Hepatocyte (in vitro differentiated cells): ENCODE measurements at regions not wholly inside any gene's neighbourhood (a gene's known extent, or its start where the extent isn't known, plus 50 kb on each side); places are given as distances from the start of the nearest gene placed in this dataset.
A peak's percentile ranks its signal among the peaks of the same experiment; 100 is the strongest.

ENCODE experiments used
- DNase-seq: peaks from one replicate; pipeline ENCODE4 v3.0.0-alpha.2; 2016; ENCODE audit warnings: low spot score
- H2AFZ ChIP-seq: fragments of 200-600 bp; sonication (generic); 2 replicates; pipeline ENCODE4 v1.6.0; 2016; ENCODE audit warnings: antibody characterized with exemption, mild to moderate bottlenecking
- H3K27ac ChIP-seq: fragments of 200-600 bp; sonication (generic); 2 replicates; pipeline ENCODE4 v1.5.1; 2016; ENCODE audit warnings: mild to moderate bottlenecking
- H3K27me3 ChIP-seq: fragments of 200-600 bp; sonication (generic); 2 replicates; pipeline ENCODE4 v1.6.1; 2016
- H3K36me3 ChIP-seq: fragments of 200-600 bp; sonication (generic); replicated peaks from 2 replicates; pipeline ENCODE4 v1.5.1; 2016; ENCODE audit warnings: low read depth; ENCODE audit not compliant: insufficient read depth
- H3K4me1 ChIP-seq: fragments of 200-600 bp; sonication (generic); 2 replicates; pipeline ENCODE4 v1.5.1; 2016; ENCODE audit warnings: mild to moderate bottlenecking, moderate library complexity; ENCODE audit not compliant: insufficient read depth
- H3K4me2 ChIP-seq: fragments of 200-600 bp; sonication (generic); 2 replicates; pipeline ENCODE4 v1.6.0; 2016
- H3K4me3 ChIP-seq: fragments of 200-600 bp; sonication (generic); 2 replicates; pipeline ENCODE4 v1.5.1; 2016; ENCODE audit warnings: mild to moderate bottlenecking
- H3K79me2 ChIP-seq: fragments of 200-600 bp; sonication (generic); 2 replicates; pipeline ENCODE4 v1.6.0; 2017; ENCODE audit warnings: mild to moderate bottlenecking
- H3K9me2 ChIP-seq: fragments of 200-600 bp; sonication (generic); replicated peaks from 2 replicates; pipeline ENCODE4 v1.6.0; 2017; ENCODE audit warnings: mild to moderate bottlenecking; ENCODE audit not compliant: insufficient read depth
- H3K9me3 ChIP-seq: fragments of 200-600 bp; sonication (generic); 2 replicates; pipeline ENCODE4 v1.5.1; 2016; ENCODE audit warnings: low read depth, mild to moderate bottlenecking
- H4K20me1 ChIP-seq: fragments of 200-600 bp; sonication (generic); 2 replicates; pipeline ENCODE4 v1.6.0; 2016; ENCODE audit warnings: mild to moderate bottlenecking; ENCODE audit not compliant: insufficient read depth, poor library complexity, severe bottlenecking
- CTCF ChIP-seq: fragments of 200-600 bp; sonication (generic); IDR thresholded peaks from 2 replicates; pipeline ENCODE4 v1.5.1; 2016; ENCODE audit warnings: antibody characterized with exemption, mild to moderate bottlenecking; ENCODE audit not compliant: poor library complexity
- EZH2 ChIP-seq: fragments of 200-600 bp; sonication (generic); IDR thresholded peaks from 2 replicates; pipeline ENCODE4 v1.6.1; 2016; ENCODE audit warnings: antibody characterized with exemption, mild to moderate bottlenecking, borderline replicate concordance
- EZH2phosphoT487 ChIP-seq: fragments of 200-600 bp; sonication (generic); IDR thresholded peaks from one replicate; pipeline ENCODE4 v1.6.1; 2018; ENCODE audit warnings: antibody characterized with exemption, mild to moderate bottlenecking, low read depth, moderate library complexity; ENCODE audit not compliant: unreplicated experiment, severe bottlenecking
- WGBS: methylation state at CpG from one replicate; pipeline ENCODE4 v1.1.6; 2016; ENCODE audit warnings: low lambda C conversion rate; ENCODE audit errors: missing lambda C conversion rate; 5-methylcytosine and 5-hydroxymethylcytosine counted together

- no peaks in the 10 kb centered on the region for H3K9me3 ChIP-seq
- TF ChIP-seq EZH2, result no peak
- no peak for TF ChIP-seq EZH2phosphoT487
- no peak for TF ChIP-seq CTCF
- no peaks in the 10 kb centered on the region for H3K9me2 ChIP-seq
- no peak overlapping the region for H2AFZ ChIP-seq
- no peaks in the 10 kb centered on the region for H3K79me2 ChIP-seq
- DNase-seq, result no peak
- H3K27me3 ChIP-seq, result no peaks in the 10 kb centered on the region
- no peaks in the 10 kb centered on the region for H3K4me1 ChIP-seq
- no peaks in the 10 kb centered on the region for H3K36me3 ChIP-seq
- no peak overlapping the region for H3K27ac ChIP-seq
- H3K4me2 ChIP-seq, result no peak overlapping the region
- WGBS, result 93% methylated on average over 2 of the region's 2 CpGs
- H4K20me1 ChIP-seq, result no peaks in the 10 kb centered on the region
- no peak overlapping the region for H3K4me3 ChIP-seq
Observed at GRCh38 chr7:42661312-42661711, 250.6 kb downstream of the C7orf25 start.

GRCh38 chr7:42650701-42651100 is 261.2 kb downstream of the C7orf25 start:
- DNase-seq, result no peak
- Histone ChIP-seq H4K20me1 (no peaks in the 10 kb centered on the region), H3K36me3 (no peaks in the 10 kb centered on the region), H3K79me2 (no peaks in the 10 kb centered on the region), H3K27me3 (no peaks in the 10 kb centered on the region), H3K9me3 (no peaks in the 10 kb centered on the region), H3K4me2 (no peak overlapping the region), H3K4me3 (no peak overlapping the region), H3K4me1 (no peaks in the 10 kb centered on the region), H2AFZ (no peak overlapping the region), H3K9me2 (no peaks in the 10 kb centered on the region), H3K27ac (no peak overlapping the region)
- TF ChIP-seq EZH2phosphoT487, result no peak
- TF ChIP-seq CTCF, result no peak
- TF ChIP-seq EZH2, result no peak
- WGBS, result 59% methylated on average over 1 of the region's 1 CpG

DNA sequence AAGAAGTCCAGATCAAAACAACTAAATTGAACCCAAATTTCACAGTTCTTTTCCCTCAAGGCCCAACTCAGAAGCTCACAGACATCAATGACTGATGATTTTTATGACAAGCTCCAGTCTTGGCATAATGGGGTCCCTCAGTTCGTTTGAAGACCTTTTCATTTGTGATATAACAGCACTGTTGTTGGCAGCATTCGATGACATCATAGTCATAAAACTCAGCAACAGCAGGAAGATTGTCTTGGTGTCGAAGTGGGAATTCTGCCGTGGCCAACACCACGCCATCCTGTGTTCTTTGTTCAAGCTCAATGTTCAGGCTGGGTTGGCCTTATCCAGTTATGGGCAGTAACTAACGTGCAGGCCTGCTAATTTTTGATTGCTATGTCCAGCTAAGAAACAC is 261.7 kb downstream of the C7orf25 start:
- Histone ChIP-seq H3K9me2 (no peaks in the 10 kb centered on the region), H3K27me3 (no peaks in the 10 kb centered on the region), H2AFZ (no peak overlapping the region), H3K4me1 (no peaks in the 10 kb centered on the region), H3K36me3 (no peaks in the 10 kb centered on the region), H3K9me3 (no peaks in the 10 kb centered on the region), H3K4me2 (no peak overlapping the region), H3K79me2 (no peaks in the 10 kb centered on the region), H4K20me1 (no peaks in the 10 kb centered on the region), H3K27ac (no peak overlapping the region), H3K4me3 (no peak overlapping the region)
- no peak for DNase-seq
- TF ChIP-seq EZH2phosphoT487 (no peak), EZH2 (no peak), CTCF (no peak)
- WGBS, result 80% methylated on average over 6 of the region's 6 CpGs

GRCh38 chr7:42645906-42646305 is 266.0 kb downstream of the C7orf25 start:
- Histone ChIP-seq H3K9me3 (no peaks in the 10 kb centered on the region), H3K9me2 (no peaks in the 10 kb centered on the region), H3K36me3 (no peaks in the 10 kb centered on the region), H3K4me3 (no peak overlapping the region), H3K4me2 (no peak overlapping the region), H2AFZ (no peak overlapping the region), H3K27ac (no peak overlapping the region), H3K79me2 (no peaks in the 10 kb centered on the region), H3K4me1 (no peaks in the 10 kb centered on the region), H4K20me1 (no peaks in the 10 kb centered on the region), H3K27me3 (no peaks in the 10 kb centered on the region)
- WGBS, result 73% methylated on average over 3 of the region's 3 CpGs
- peak; percentile 10 for DNase-seq
- TF ChIP-seq CTCF (no peak), EZH2phosphoT487 (no peak), EZH2 (no peak)
